ENCODE measurements at regions not wholly inside any gene's neighbourhood (a gene's known extent, or its start where the extent isn't known, plus 50 kb on each side); places are given as distances from the start of the nearest gene placed in this dataset.

DNA sequence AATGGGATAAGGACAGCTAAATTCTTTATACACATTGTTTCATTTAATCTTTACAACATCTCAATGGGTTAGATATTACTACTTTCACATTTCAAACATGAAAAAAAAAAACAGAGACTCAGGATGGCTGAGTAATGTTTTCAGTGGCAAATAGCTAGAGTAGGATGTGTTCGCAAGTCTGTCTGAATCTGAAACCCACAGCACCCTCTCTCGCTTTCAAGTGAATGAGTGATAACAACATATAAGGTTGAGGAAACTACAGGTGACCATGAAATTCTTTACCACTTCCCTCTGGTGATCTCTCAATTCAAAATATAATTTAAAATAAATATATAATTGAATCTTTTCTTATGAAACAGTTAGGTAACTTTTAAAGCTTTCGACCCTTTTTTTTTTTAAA is 162.6 kb downstream of the PRR32 start:
- intact Hi-C loops (cut with DNase I; ENCODE audit: low total_unique reads) (no loop called here), in situ Hi-C loops (cut with MboI; ENCODE audit: low pct_ligation_motif_present in 1 of 4, low pct_unique_long_range_greater_than_20kb in 1 of 4, low sequenced_read_pairs in 3 of 4) (no loop called here)
- H3K27ac ChIP-seq, result no peak overlapping the region
- no peak for DNase-seq
- no peak for TF ChIP-seq EP300 (IDR thresholded peaks at IDR 0.05; ENCODE audit: low read depth)
- no peak for TF ChIP-seq POLR2A (IDR thresholded peaks at IDR 0.05)
- 73 to 81% methylated on average over 3 of the region's 3 CpGs for WGBS, 2 donors (ENCODE audit: low coverage in 1 of 2)
- H3K36me3 ChIP-seq, result no peaks in the 10 kb centered on the region
- H3K4me1 ChIP-seq, result no peaks in the 10 kb centered on the region
- no peak overlapping the region for H3K4me3 ChIP-seq
- H3K27me3 ChIP-seq, result no peaks in the 10 kb centered on the region
- no peaks in the 10 kb centered on the region for H3K9me3 ChIP-seq

GRCh38 chrX:126985027-126985426 is 165.5 kb downstream of the PRR32 start:
- DNase-seq, result no peak
- Histone ChIP-seq H3K27ac (no peak overlapping the region), H3K36me3 (no peaks in the 10 kb centered on the region), H3K4me1 (no peaks in the 10 kb centered on the region), H3K4me3 (no peak overlapping the region), H3K27me3 (no peaks in the 10 kb centered on the region), H3K9me3 (no peaks in the 10 kb centered on the region)
- no peak for TF ChIP-seq POLR2A (IDR thresholded peaks at IDR 0.05)
- TF ChIP-seq EP300 (IDR thresholded peaks at IDR 0.05; ENCODE audit: low read depth), result no peak
- no peak for TF ChIP-seq POLR2AphosphoS5 (IDR thresholded peaks at IDR 0.05)
- TF ChIP-seq, protein P1, sequence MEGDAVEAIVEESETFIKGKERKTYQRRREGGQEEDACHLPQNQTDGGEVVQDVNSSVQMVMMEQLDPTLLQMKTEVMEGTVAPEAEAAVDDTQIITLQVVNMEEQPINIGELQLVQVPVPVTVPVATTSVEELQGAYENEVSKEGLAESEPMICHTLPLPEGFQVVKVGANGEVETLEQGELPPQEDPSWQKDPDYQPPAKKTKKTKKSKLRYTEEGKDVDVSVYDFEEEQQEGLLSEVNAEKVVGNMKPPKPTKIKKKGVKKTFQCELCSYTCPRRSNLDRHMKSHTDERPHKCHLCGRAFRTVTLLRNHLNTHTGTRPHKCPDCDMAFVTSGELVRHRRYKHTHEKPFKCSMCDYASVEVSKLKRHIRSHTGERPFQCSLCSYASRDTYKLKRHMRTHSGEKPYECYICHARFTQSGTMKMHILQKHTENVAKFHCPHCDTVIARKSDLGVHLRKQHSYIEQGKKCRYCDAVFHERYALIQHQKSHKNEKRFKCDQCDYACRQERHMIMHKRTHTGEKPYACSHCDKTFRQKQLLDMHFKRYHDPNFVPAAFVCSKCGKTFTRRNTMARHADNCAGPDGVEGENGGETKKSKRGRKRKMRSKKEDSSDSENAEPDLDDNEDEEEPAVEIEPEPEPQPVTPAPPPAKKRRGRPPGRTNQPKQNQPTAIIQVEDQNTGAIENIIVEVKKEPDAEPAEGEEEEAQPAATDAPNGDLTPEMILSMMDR (IDR thresholded peaks at IDR 0.05), result no peak
- intact Hi-C loops (cut with DNase I; ENCODE audit: low total_unique reads) (no loop called here), in situ Hi-C loops (cut with MboI; ENCODE audit: low pct_ligation_motif_present in 1 of 4, low pct_unique_long_range_greater_than_20kb in 1 of 4, low sequenced_read_pairs in 3 of 4) (no loop called here)

GRCh38 chrX:126985981-126986380 is 166.5 kb downstream of the PRR32 start:
- TF ChIP-seq POLR2AphosphoS5 (IDR thresholded peaks at IDR 0.05) (no peak), EP300 (IDR thresholded peaks at IDR 0.05; ENCODE audit: low read depth) (no peak), POLR2A (IDR thresholded peaks at IDR 0.05) (no peak)
- TF ChIP-seq, protein P1 (IDR thresholded peaks at IDR 0.05), result no peak
- 80% methylated on average over 10 of the region's 10 CpGs; no CpG with 5 or more reads in 1 of the 2 donors for WGBS, 2 donors (ENCODE audit: low coverage in 1 of 2)
- Histone ChIP-seq H3K4me3 (no peak overlapping the region), H3K27ac (no peak overlapping the region), H3K4me1 (no peaks in the 10 kb centered on the region), H3K27me3 (no peaks in the 10 kb centered on the region), H3K36me3 (no peaks in the 10 kb centered on the region), H3K9me3 (no peaks in the 10 kb centered on the region)
- intact Hi-C loops (cut with DNase I; ENCODE audit: low total_unique reads), result no loop called here
- in situ Hi-C loops (cut with MboI; ENCODE audit: low pct_ligation_motif_present in 1 of 4, low pct_unique_long_range_greater_than_20kb in 1 of 4, low sequenced_read_pairs in 3 of 4), result no loop called here
- DNase-seq, result no peak

DNA sequence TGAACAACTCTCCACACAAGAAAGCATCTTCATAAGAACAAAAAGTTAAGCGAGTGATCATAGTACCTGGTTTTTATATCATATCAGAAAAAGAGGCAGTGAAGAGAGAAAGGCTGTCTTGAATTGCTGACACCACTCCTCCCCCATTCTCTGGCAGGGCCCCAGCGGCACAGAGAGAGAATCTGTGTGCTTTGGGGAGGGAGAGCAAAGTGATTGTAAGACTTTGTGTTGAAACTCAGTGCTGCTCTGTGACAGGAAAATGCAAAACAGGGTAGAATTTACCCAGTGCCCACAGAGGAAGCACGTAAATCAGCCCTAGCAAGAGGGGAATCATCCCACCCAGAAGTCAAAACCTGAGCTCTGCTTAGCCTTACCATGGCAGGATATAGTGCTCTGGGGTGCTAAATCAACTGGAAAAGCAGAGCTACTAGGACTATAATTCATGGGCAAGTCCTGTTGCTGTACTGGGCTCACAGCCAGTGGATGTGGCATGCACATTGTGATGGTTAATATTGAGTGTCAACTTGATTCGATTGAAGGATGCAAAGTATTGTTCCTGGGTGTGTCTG is 174.6 kb downstream of the PRR32 start:
- H3K27ac ChIP-seq, result no peak overlapping the region
- no peak overlapping the region for H3K4me3 ChIP-seq
- intact Hi-C loops (cut with DNase I; ENCODE audit: low total_unique reads), result no loop called here
- no peak for DNase-seq
- no peaks in the 10 kb centered on the region for H3K27me3 ChIP-seq
- H3K9me3 ChIP-seq, result no peaks in the 10 kb centered on the region
- WGBS, 2 donors (ENCODE audit: low coverage in 1 of 2), result 41 to 60% methylated on average over 1 to 4 of the region's 4 CpGs
- TF ChIP-seq POLR2A (IDR thresholded peaks at IDR 0.05), result no peak
- TF ChIP-seq POLR2AphosphoS5 (IDR thresholded peaks at IDR 0.05), result no peak
- TF ChIP-seq EP300 (IDR thresholded peaks at IDR 0.05; ENCODE audit: low read depth), result no peak
- TF ChIP-seq, protein P1 (IDR thresholded peaks at IDR 0.05), result no peak
- H3K4me1 ChIP-seq, result no peaks in the 10 kb centered on the region
- in situ Hi-C loops (cut with MboI; ENCODE audit: low pct_ligation_motif_present in 1 of 4, low pct_unique_long_range_greater_than_20kb in 1 of 4, low sequenced_read_pairs in 3 of 4), result no loop called here
- no peaks in the 10 kb centered on the region for H3K36me3 ChIP-seq

- no peak for DNase-seq
- no peak overlapping the region for H3K27ac ChIP-seq
- H3K9me3 ChIP-seq, result no peaks in the 10 kb centered on the region
- intact Hi-C loops (cut with DNase I; ENCODE audit: low total_unique reads), result loop anchor here (5.0 kb wide), 1 partner anchor 1831 kb away; no protein-coding TSS in a partner anchor
- in situ Hi-C loops (cut with MboI; ENCODE audit: low pct_ligation_motif_present in 1 of 4, low pct_unique_long_range_greater_than_20kb in 1 of 4, low sequenced_read_pairs in 3 of 4), result no loop called here
- no peak overlapping the region for H3K4me3 ChIP-seq
- no peaks in the 10 kb centered on the region for H3K4me1 ChIP-seq
- no peaks in the 10 kb centered on the region for H3K36me3 ChIP-seq
- no peak for TF ChIP-seq POLR2A (IDR thresholded peaks at IDR 0.05)
- TF ChIP-seq POLR2AphosphoS5 (IDR thresholded peaks at IDR 0.05), result no peak
- TF ChIP-seq, protein P1 (IDR thresholded peaks at IDR 0.05), result no peak
- H3K27me3 ChIP-seq, result no peaks in the 10 kb centered on the region
- 65% methylated on average over 2 of the region's 2 CpGs; no CpG with 5 or more reads in 1 of the 2 donors for WGBS, 2 donors (ENCODE audit: low coverage in 1 of 2)
These were observed 192.1 kb downstream of the PRR32 start for GRCh38 chrX:127011629-127012028.

Measured in transverse colon (tissue), 4 donors.